ENCODE measurements at regions not wholly inside any gene's neighbourhood (a gene's known extent, or its start where the extent isn't known, plus 50 kb on each side); places are given as distances from the start of the nearest gene placed in this dataset.

DNA sequence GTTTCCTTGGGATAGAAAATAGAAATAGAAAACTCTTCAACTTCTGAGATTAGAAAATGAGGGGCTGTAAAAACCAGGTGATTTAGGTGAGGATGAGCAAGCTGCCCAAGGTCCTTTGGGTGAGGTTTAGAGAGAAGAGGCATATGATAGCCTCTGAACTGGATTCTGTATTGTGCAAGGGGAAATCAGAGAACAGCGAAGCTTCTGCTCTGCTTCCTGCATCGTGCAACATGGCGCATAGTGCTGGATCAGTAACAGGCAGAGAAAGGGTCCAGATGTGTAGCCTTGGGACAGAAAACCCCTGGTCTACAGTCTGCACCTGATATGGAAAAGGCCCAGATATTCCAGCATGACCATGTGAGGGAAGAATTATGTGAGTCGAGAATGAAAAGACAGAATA is 121.7 kb downstream of the MBL2 start:
- DNase-seq (ENCODE audit: low spot score) (no peak), ATAC-seq (ENCODE audit: low FRiP score) (no peak)
- TF ChIP-seq, protein P1, sequence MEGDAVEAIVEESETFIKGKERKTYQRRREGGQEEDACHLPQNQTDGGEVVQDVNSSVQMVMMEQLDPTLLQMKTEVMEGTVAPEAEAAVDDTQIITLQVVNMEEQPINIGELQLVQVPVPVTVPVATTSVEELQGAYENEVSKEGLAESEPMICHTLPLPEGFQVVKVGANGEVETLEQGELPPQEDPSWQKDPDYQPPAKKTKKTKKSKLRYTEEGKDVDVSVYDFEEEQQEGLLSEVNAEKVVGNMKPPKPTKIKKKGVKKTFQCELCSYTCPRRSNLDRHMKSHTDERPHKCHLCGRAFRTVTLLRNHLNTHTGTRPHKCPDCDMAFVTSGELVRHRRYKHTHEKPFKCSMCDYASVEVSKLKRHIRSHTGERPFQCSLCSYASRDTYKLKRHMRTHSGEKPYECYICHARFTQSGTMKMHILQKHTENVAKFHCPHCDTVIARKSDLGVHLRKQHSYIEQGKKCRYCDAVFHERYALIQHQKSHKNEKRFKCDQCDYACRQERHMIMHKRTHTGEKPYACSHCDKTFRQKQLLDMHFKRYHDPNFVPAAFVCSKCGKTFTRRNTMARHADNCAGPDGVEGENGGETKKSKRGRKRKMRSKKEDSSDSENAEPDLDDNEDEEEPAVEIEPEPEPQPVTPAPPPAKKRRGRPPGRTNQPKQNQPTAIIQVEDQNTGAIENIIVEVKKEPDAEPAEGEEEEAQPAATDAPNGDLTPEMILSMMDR (IDR thresholded peaks at IDR 0.05): no peak

DNA sequence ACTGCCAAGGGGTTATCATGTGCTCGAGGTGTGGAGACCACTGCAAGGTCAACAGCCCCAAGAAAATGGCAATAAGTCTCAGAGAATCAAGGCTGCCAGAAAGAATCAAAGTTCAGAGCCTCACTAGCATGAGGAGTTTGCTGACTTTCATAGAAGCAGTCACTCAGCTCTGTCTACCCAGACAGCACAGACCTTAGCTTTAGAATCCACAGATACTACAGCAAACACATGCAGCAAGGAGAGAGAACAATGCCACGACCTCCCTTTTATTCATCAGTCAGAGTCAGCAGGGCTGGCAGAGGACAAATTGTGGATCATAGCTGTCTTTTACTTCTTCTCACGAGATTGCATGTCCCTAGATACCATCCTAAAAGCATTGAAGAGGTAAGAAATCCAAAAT is 121.3 kb downstream of the MBL2 start:
- no peak for DNase-seq (ENCODE audit: low spot score)
- no peak for ATAC-seq (ENCODE audit: low FRiP score)
- TF ChIP-seq, protein P1 (IDR thresholded peaks at IDR 0.05): no peak

DNA sequence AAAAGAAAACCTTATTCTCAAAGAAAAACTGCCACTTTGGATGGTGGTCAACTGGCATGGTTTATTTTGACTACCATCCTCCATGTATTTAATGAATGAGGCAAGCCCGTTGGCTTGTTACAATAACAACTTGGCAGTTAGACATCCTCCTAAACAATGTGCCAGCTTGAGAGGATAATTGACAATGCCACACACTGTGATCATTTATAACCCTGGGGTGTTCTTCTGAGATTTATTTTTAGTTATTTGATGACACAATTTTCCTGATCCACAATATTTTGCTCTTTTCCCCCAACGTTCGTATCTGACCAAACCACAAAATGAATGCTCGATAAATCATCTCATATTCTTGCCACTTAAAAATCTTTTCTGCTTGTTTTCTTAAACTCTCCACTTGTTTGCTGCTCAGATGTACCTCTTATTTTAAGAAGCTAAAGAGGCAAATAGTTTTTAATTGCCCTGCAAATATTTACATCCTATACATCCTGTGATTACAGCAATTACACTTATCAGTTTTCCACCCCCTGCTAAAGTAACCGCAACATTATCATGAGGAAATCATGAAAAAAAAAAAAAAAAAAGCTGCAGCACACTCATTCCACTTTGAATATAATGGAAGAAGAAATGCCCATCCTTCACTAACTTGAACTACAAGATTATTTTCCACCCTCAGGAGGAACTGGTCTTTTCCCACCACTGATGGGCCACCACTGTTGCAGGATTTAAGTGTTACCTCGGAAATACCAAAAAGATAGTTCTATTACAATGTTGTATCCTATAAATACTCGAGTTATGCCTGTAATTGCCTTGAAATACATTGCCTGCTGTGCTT is 119.9 kb downstream of the MBL2 start:
- ATAC-seq (ENCODE audit: low FRiP score): no peak
- TF ChIP-seq, protein P1 (IDR thresholded peaks at IDR 0.05): no peak
- no peak for DNase-seq (ENCODE audit: low spot score)

DNA sequence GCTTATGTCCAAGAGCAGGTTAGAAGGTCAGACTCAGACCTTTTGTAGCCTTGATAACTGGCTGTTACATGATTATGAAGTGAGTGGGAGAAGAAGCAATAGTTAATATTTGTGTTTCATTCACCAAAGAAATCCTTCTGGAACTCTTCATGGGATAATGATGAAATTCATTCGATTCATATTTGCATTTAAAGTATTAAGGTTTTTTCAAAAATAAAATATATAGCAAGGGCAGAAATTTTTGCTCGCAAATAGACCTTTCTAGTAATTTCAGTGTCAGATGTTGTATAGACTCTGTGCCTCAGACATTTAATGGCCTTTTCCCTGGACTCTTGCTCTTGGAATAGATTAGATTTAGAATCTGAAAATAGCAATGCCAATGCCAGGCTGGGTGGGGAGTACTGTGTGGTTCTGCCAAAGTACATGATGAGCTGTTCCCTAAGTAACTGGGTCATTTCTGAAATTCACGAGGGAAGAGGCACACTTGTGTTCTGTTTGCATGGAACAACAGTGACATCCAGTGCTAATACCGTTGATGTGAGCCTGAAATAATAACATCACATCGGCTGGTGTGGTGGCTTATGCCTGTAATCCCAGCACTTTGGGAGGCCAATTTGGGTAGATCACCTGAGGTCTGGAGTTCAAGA is 119.2 kb downstream of the MBL2 start:
- ATAC-seq (ENCODE audit: low FRiP score) (no peak), DNase-seq (ENCODE audit: low spot score) (no peak)
- TF ChIP-seq, protein P1 (IDR thresholded peaks at IDR 0.05): no peak

DNA sequence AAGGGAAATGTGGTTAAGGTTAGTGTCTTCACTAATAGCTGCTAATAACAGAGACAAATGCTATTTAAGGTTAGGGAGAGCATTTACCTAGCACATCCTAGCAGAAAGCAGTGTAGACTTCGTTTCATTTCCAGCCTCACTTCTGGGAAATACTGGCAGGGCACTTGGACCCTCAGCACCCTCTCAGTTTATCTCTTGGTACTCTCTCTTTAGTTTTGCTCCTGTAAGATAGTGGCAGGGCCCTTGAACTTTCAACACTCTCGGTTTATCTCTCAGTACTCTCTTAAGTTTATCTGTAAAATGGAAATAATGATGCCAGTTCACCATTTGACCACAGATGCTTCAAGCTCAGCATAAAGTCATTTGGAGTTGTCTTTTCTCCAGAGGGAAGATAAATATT is 118.4 kb downstream of the MBL2 start:
- no peak for DNase-seq (ENCODE audit: low spot score)
- TF ChIP-seq, protein P1 (IDR thresholded peaks at IDR 0.05): no peak
- no peak for ATAC-seq (ENCODE audit: low FRiP score)

DNA sequence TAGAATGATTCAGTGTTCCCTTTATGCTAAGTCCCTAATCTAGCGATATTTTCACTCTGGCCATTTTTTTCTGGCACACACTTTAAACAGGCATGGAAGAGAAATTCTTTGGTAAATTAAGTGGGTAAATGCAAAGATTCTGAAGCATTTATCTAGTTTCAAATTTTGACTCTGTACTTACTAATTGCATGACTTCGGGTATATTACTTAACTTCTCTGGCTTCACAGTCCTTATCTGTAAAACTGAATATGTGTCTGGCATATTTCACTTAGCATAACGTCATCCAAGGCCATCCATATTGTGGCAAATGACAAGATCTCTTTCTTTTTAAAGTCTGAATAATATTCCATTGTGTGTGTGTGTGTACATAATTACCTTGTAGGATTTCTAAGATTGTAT is 114.5 kb downstream of the MBL2 start:
- ATAC-seq (ENCODE audit: low FRiP score): no peak
- TF ChIP-seq, protein P1 (IDR thresholded peaks at IDR 0.05): no peak

DNA sequence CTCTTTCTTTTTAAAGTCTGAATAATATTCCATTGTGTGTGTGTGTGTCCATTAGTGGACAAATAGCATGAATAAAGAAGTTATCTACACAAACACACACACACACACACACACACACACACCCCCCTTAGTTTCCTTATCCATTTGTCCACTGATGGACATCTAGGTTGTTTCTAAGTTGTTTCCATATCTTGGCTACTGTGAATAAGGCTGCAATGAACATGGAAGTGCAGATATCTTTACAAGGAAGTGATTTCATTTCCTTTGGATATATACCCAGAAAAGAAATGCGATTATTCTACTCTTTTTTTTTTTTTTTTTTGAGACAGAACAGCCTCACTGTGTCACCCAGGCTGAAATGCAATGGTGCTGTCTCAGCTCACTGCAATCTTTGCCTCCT is 113.5 kb downstream of the MBL2 start:
- ATAC-seq (ENCODE audit: low FRiP score) (no peak), DNase-seq (ENCODE audit: low spot score) (no peak)
- TF ChIP-seq, protein P1 (IDR thresholded peaks at IDR 0.05): no peak

More for the DNA sequence above, 114.5 kb downstream of the MBL2 start:
- no peak for DNase-seq (ENCODE audit: low spot score)

Measured in omental fat pad (tissue), 3 donors.